PC-9 (cell line): ENCODE measurements at regions not wholly inside any gene's neighbourhood (a gene's known extent, or its start where the extent isn't known, plus 50 kb on each side); places are given as distances from the start of the nearest gene placed in this dataset.

ENCODE experiments used
- BruUV-seq: library from RNA; stranded (reverse); fragments of 400-500 nt; replicated peaks from 2 replicates; lab custom pipeline; 2021; lab: Mats Ljungman, UMichigan
- CTCF ChIA-PET: fragments of 300-600 bp; sonication (Branson Sonifier 250); formaldehyde crosslinking; loops from one replicate; lab custom pipeline; 2022; ENCODE audit warnings: antibody characterized with exemption; lab: Charles Lee
- POLR2A ChIA-PET: fragments of 300-600 bp; sonication (Branson Sonifier 250); formaldehyde crosslinking; loops from one replicate; lab custom pipeline; 2022; ENCODE audit warnings: antibody characterized with exemption; ENCODE audit not compliant: unreplicated experiment; lab: Charles Lee
- DNase-seq, 2 experiments: peaks; one replicate each; pipeline versions ENCODE4 v3.0.0 to v3.0.0-alpha.2; 2015 to 2022; ENCODE audit warnings: mixed read lengths in 1 of 2
- H2AFZ ChIP-seq: fragments of 200-600 bp; sonication (generic); 2 replicates; pipeline ENCODE4 v1.8.1; 2017; ENCODE audit warnings: antibody characterized with exemption
- H3F3A ChIP-seq: fragments of 200-600 bp; sonication (generic); 2 replicates; pipeline ENCODE4 v1.8.1; 2017; ENCODE audit warnings: antibody characterized with exemption, mild to moderate bottlenecking, low read depth; ENCODE audit not compliant: insufficient read depth
- H3K27ac ChIP-seq: fragments of 200-600 bp; sonication (generic); 2 replicates; pipeline ENCODE4 v1.6.1; 2016; ENCODE audit warnings: mixed run types
- H3K27me3 ChIP-seq: fragments of 200-600 bp; sonication (generic); 2 replicates; pipeline ENCODE4 v1.6.1; 2016; ENCODE audit warnings: low read depth, mixed run types; ENCODE audit not compliant: insufficient read depth
- H3K36me3 ChIP-seq: fragments of 200-600 bp; sonication (generic); 2 replicates; pipeline ENCODE4 v1.6.1; 2016; ENCODE audit warnings: low read depth, mixed run types
- H3K4me1 ChIP-seq: fragments of 200-600 bp; sonication (generic); replicated peaks from 2 replicates; pipeline ENCODE4 v1.6.1; 2016; ENCODE audit warnings: mixed run types; ENCODE audit not compliant: insufficient read depth
- H3K4me2 ChIP-seq: fragments of 200-600 bp; sonication (generic); 2 replicates; pipeline ENCODE4 v1.6.1; 2017; ENCODE audit warnings: mixed run types
- H3K4me3 ChIP-seq: fragments of 200-600 bp; sonication (generic); 2 replicates; pipeline ENCODE4 v1.6.1; 2016; ENCODE audit warnings: mixed run types
- H3K79me2 ChIP-seq: fragments of 200-600 bp; sonication (generic); 2 replicates; pipeline ENCODE4 v1.6.1; 2017; ENCODE audit warnings: low read depth, mixed run types
- H3K9me2 ChIP-seq: fragments of 200-600 bp; sonication (generic); 2 replicates; pipeline ENCODE4 v1.8.1; 2017; ENCODE audit warnings: mild to moderate bottlenecking; ENCODE audit not compliant: insufficient read depth
- H3K9me3 ChIP-seq: fragments of 200-600 bp; sonication (generic); 2 replicates; pipeline ENCODE4 v1.8.1; 2016; ENCODE audit warnings: low read depth; ENCODE audit not compliant: insufficient read depth
- H4K20me1 ChIP-seq: fragments of 200-600 bp; sonication (generic); 2 replicates; pipeline ENCODE4 v1.8.1; 2017; ENCODE audit not compliant: insufficient read depth
- EZH2 ChIP-seq: fragments of 200-600 bp; sonication (generic); IDR thresholded peaks from 2 replicates; pipeline ENCODE4 v1.8.0; 2017; ENCODE audit warnings: antibody characterized with exemption, low read depth
- intact Hi-C: fragments of 100-400 bp; cut with micrococcal nuclease; formaldehyde crosslinking; loops from one replicate; pipeline ENCODE4 v1.10.0; 2022; ENCODE audit not compliant: unreplicated experiment
- TF ChIP-seq, protein P1 (sequence below): fragments of 200-600 bp; sonication (generic); conservative IDR thresholded peaks from 2 replicates; pipeline ENCODE4 v1.6.1; 2017; ENCODE audit warnings: mixed run types, antibody characterized with exemption, mild to moderate bottlenecking, moderate library complexity

- TF ChIP-seq, protein P1, sequence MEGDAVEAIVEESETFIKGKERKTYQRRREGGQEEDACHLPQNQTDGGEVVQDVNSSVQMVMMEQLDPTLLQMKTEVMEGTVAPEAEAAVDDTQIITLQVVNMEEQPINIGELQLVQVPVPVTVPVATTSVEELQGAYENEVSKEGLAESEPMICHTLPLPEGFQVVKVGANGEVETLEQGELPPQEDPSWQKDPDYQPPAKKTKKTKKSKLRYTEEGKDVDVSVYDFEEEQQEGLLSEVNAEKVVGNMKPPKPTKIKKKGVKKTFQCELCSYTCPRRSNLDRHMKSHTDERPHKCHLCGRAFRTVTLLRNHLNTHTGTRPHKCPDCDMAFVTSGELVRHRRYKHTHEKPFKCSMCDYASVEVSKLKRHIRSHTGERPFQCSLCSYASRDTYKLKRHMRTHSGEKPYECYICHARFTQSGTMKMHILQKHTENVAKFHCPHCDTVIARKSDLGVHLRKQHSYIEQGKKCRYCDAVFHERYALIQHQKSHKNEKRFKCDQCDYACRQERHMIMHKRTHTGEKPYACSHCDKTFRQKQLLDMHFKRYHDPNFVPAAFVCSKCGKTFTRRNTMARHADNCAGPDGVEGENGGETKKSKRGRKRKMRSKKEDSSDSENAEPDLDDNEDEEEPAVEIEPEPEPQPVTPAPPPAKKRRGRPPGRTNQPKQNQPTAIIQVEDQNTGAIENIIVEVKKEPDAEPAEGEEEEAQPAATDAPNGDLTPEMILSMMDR: no peak
- no peak for TF ChIP-seq EZH2
- Histone ChIP-seq H4K20me1 (no peaks in the 10 kb centered on the region), H3K4me3 (no peak overlapping the region), H3F3A (peaks cover under 1% of the 10 kb centered on the region; the same call in 1 of the 2 replicates), H3K27ac (no peak overlapping the region), H3K79me2 (no peaks in the 10 kb centered on the region), H3K27me3 (no peaks in the 10 kb centered on the region), H3K4me2 (no peak overlapping the region), H2AFZ (no peak overlapping the region), H3K36me3 (no peaks in the 10 kb centered on the region), H3K9me3 (no peaks in the 10 kb centered on the region), H3K9me2 (no peaks in the 10 kb centered on the region), H3K4me1 (no peaks in the 10 kb centered on the region)
- BruUV-seq: no TSS peak
- ChIA-PET CTCF (no interaction called here), POLR2A (interaction anchor here (0.6 kb wide), 1 partner anchor 45 kb away, joined by 4 read pairs; no protein-coding TSS in a partner anchor)
- DNase-seq: no peak
- intact Hi-C loops: no loop called here
Observed at GRCh38 chr2:200193791-200194190, 112.7 kb upstream of the SPATS2L start.

GRCh38 chr2:200194746-200195145 lies 111.7 kb upstream of the SPATS2L start:
- H4K20me1 ChIP-seq: no peaks in the 10 kb centered on the region
- ChIA-PET CTCF (no interaction called here), POLR2A (no interaction called here)
- H3K4me3 ChIP-seq: no peak overlapping the region
- H3K4me2 ChIP-seq: no peak overlapping the region
- H2AFZ ChIP-seq: no peak overlapping the region
- no peaks in the 10 kb centered on the region; the same call in 1 of the 2 replicates for H3K9me3 ChIP-seq
- no peak for DNase-seq
- peaks cover 8% of the 10 kb centered on the region for H3K4me1 ChIP-seq
- TF ChIP-seq, protein P1: no peak
- no peak for TF ChIP-seq EZH2
- H3K27ac ChIP-seq: no peak overlapping the region
- H3K79me2 ChIP-seq: no peaks in the 10 kb centered on the region
- H3K27me3 ChIP-seq: no peaks in the 10 kb centered on the region
- H3K9me2 ChIP-seq: no peaks in the 10 kb centered on the region
- BruUV-seq: no TSS peak
- intact Hi-C loops: no loop called here
- peaks cover 10% of the 10 kb centered on the region; the same call in 1 of the 2 replicates for H3F3A ChIP-seq
- H3K36me3 ChIP-seq: no peaks in the 10 kb centered on the region

DNA sequence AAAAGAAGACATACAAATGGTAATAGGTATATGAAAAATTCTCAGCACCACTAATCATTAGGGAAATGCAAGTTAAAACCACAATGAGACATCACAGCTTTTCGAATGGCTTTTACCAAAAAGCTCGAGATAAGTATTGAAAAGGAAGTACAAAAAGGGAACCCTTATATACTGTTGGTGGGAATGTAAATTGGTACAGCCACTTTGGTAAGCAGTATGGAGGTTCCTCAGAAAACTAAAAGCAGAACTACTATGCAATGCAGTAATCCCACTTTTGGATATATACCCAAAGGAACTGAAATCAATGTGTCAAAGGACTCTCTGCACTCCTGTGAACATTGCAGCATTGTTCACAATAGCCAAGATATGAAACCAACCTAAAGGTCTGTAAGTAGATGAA lies 107.5 kb upstream of the SPATS2L start:
- peak overlapping the region; percentile 39 for H3K4me2 ChIP-seq
- peaks cover 13% of the 10 kb centered on the region; the same call in 1 of the 2 replicates for H3F3A ChIP-seq
- no peaks in the 10 kb centered on the region for H3K9me2 ChIP-seq
- TF ChIP-seq, protein P1: no peak
- no peak for TF ChIP-seq EZH2
- no peak for DNase-seq
- CTCF ChIA-PET: no interaction called here
- no peak overlapping the region for H3K4me3 ChIP-seq
- peaks cover 14% of the 10 kb centered on the region for H3K4me1 ChIP-seq
- no peaks in the 10 kb centered on the region for H3K79me2 ChIP-seq
- H3K27me3 ChIP-seq: no peaks in the 10 kb centered on the region
- POLR2A ChIA-PET: no interaction called here
- H4K20me1 ChIP-seq: no peaks in the 10 kb centered on the region
- H3K27ac ChIP-seq: peak overlapping the region; percentile 58
- intact Hi-C loops: no loop called here
- BruUV-seq: no TSS peak
- no peaks in the 10 kb centered on the region; the same call in 1 of the 2 replicates for H3K9me3 ChIP-seq
- no peaks in the 10 kb centered on the region for H3K36me3 ChIP-seq
- H2AFZ ChIP-seq: 0 out of 2 replicates have a peak overlapping the region, but pooled peaks have one; percentile 59
